NCI-H345 treated with DMSO at 0.1 percent for 48 hours (cell line): ENCODE measurements at regions not wholly inside any gene's neighbourhood (a gene's known extent, or its start where the extent isn't known, plus 50 kb on each side); places are given as distances from the start of the nearest gene placed in this dataset.
A peak's percentile ranks its signal among the peaks of the same experiment; 100 is the strongest.
"Not testable (repeated sequence)": the region's sequence is repeated elsewhere in the genome, so short reads cannot be mapped to it uniquely, and the experiment has no call there.

Source experiments
- DNase-seq: peaks from one replicate; lab custom pipeline; 2025; ENCODE audit not compliant: unreplicated experiment; lab: John Stamatoyannopoulos, UW

GRCh38 chr3:102896851-102897621 is 462.2 kb downstream of the ZPLD1 start:
- DNase-seq, result no peak

- DNase-seq, result no peak
Observed at GRCh38 chr3:102904629-102905028, 469.8 kb downstream of the ZPLD1 start.

- no peak for DNase-seq
Observed at GRCh38 chr3:102905811-102906210, 471.0 kb downstream of the ZPLD1 start.

- DNase-seq, result no peak
Observed at GRCh38 chr3:102906818-102907217, 472.0 kb downstream of the ZPLD1 start.

DNA sequence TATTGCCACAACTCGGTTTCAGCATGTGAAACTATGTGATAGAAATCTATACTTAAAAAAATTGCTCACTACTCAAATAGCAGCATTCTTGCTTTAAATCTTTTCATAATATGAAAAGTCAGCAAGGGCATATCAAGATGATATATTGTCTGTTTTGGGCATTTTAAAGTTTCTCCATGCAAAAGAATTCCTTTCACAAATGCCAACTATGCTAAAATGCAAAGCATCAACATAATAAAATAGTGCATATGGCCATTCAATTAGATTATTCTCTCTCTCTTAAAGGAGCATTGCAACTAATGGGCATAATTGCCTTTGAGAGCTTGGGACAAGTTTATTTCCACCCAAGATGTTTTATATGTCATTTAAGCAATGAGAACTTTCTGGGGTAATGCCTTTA is 475.1 kb downstream of the ZPLD1 start:
- DNase-seq, result no peak

DNA sequence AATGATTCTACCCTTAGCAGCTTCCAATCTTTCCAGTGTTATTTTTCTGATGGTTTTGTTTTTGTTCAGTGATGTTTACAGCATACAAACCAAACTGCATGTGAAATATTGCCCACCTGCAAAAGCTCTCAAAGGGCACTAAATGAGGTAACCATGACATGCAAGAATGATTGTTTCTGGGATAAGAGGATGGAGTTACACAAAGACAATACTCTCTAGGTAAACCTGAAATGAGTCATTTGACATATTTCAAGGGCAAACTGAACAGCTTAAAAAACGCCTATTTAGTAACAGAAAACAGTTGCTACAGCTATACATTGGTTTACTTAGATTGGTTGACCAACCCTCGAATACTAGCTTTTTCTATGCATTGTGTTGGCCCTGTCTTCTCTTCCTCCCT is 481.7 kb downstream of the ZPLD1 start:
- DNase-seq, result peak; percentile 7

GRCh38 chr3:102926618-102927017 is 491.8 kb downstream of the ZPLD1 start:
- DNase-seq, result no peak

- DNase-seq, result no peak
Observed at GRCh38 chr3:102933377-102933776, 498.6 kb downstream of the ZPLD1 start.

DNA sequence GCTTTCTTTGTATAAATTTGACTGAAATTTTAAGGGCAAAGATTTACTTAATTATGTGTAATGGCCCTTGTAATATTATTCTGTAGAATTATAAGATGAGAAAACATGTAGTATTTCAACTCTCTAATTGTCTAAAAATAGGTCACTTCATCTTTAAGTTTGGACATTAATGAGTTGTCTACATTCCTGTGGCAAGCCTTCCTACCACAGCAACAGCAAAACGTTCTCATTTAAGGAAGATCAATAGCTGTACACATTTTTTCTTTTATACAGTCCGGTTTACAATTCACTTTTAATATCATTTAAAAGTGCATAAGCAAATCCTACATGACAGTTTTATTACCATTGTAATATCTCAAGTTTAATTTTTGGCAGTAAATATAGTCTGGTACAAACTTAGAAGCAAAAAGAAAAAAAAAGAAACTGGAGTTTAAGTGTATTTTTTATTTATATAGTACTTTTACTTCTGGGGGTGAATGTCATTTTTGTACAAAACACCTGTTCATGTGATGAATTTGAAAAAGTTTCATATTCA is 501.8 kb downstream of the ZPLD1 start:
- DNase-seq, result no peak

- DNase-seq, result no peak
Observed at GRCh38 chr3:102941786-102942185, 507.0 kb downstream of the ZPLD1 start.

DNA sequence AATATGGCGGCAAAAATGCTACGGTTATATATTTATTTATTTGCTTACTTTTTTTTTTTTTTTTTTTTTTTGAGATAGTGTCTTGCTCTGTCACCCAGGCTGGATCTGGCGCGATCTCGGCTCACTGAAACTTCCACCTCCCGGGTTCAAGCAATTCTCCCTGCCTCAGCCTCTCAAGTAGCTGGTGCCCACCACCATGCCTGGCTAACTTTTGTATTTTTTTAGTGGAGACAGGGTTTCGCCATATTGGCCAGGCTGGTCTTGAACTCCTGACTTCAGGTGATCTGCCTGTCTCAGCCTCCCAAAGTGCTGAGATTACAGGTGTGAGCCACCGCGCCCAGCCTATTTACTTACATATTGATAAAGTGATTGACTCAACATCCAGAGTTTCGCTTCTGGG is 511.6 kb downstream of the ZPLD1 start:
- DNase-seq, result not testable (repeated sequence)

DNA sequence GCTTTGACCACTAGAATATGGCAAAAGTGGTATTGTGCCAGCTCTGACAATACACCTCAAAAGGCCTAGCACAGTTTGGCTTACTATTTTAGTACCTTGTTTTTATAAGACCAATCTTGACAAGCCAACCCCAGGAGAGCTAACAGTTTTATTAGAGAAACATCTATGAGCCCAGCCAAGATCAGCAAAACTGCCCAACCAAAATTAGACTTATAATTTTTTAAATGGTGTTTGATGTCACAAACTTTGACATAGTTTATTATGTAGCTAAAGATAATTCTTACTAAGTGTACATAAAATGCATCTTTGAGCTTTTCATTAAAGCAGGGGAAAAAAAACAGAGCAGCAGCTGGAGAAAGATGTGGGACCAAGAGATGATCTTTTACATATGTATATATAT is 537.5 kb downstream of the ZPLD1 start:
- DNase-seq, result no peak

- DNase-seq, result no peak
Observed at GRCh38 chr3:102974333-102974732, 539.5 kb downstream of the ZPLD1 start.

- no peak for DNase-seq
Observed at GRCh38 chr3:102979191-102979590, 544.4 kb downstream of the ZPLD1 start.

GRCh38 chr3:102979682-102980354 is 545.0 kb downstream of the ZPLD1 start:
- DNase-seq, result no peak

GRCh38 chr3:102980355-102980696 is 545.5 kb downstream of the ZPLD1 start:
- DNase-seq, result no peak

- DNase-seq, result no peak
Observed at GRCh38 chr3:103002425-103003176, 567.8 kb downstream of the ZPLD1 start.

GRCh38 chr3:103006526-103007183 is 571.8 kb downstream of the ZPLD1 start:
- DNase-seq, result peak; percentile 10

DNA sequence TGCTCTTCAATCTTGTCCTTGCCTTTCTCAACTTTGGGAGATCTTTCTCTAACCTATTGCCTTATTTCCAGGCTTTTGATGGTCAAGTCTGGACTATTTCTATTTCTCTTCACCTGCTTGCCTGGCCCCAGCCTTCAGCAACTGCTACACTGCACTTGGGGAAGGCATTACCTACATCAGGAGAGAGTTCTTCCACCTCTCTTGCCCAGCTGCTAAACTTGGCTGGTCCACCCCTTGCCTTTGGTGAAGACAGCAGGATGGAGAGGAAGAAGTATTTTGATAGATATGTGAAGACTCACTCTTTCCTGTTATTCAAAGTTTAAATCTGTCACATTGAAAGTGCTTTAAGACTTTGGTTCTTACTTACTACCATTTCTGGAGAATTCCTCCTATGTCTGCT is 574.8 kb downstream of the ZPLD1 start:
- DNase-seq, result no peak

DNA sequence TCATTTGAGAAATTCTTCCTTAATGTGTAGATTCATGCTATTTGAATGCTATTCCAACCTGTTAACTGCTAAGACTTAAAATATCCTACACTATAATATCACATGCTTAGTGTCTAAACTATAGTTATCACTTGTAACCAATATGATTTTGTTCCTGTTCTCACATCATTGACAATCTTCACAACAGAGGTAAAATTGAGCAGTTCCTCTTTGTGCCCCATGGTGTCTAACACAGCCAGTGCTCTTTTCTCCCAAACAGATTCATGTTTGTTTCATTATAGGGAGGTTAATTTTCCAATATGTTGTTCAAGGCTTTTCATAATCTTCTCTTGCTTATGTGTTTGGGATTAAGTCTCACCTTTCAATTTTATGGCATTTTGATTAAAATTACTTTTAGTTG is 591.1 kb downstream of the ZPLD1 start:
- DNase-seq, result no peak

- DNase-seq, result no peak
Observed at GRCh38 chr3:103033841-103034240, 599.0 kb downstream of the ZPLD1 start.
